Small intestine (tissue), 7 donors: ENCODE measurements at regions not wholly inside any gene's neighbourhood (a gene's known extent, or its start where the extent isn't known, plus 50 kb on each side); places are given as distances from the start of the nearest gene placed in this dataset.
A peak's percentile ranks its signal among the peaks of the same experiment; 100 is the strongest.

ENCODE experiments used
- DNase-seq, 2 donors: peaks; one replicate each; pipeline versions ENCODE4 v3.0.0 to v3.0.0-alpha.2; 2013
- FAIRE-seq: peaks from 2 replicates; lab custom pipeline; 2012; peaks lifted over from hg19 to GRCh38; lab: Jason Lieb, UNC
- H3K27ac ChIP-seq, 3 donors: one replicate each; pipeline ENCODE4 v1.5.1; 2013; ENCODE audit warnings: low read length in 2 of 3, mild to moderate bottlenecking in 2 of 3, control low read depth in 1 of 3, inconsistent platforms in 1 of 3, low read depth in 1 of 3, moderate library complexity in 1 of 3
- H3K27me3 ChIP-seq, 3 donors: one replicate each; pipeline ENCODE4 v1.6.1; 2013; ENCODE audit warnings: low read length in 3 of 3, inconsistent platforms in 1 of 3; ENCODE audit not compliant: control insufficient read depth in 3 of 3, insufficient read depth in 3 of 3
- H3K36me3 ChIP-seq, 3 donors: one replicate each; pipeline ENCODE4 v1.6.1; 2013; ENCODE audit warnings: low read length in 3 of 3, inconsistent platforms in 1 of 3, low read depth in 1 of 3, mild to moderate bottlenecking in 1 of 3, moderate library complexity in 1 of 3; ENCODE audit not compliant: control insufficient read depth in 3 of 3, insufficient read depth in 2 of 3
- H3K4me1 ChIP-seq, 3 donors: one replicate each; pipeline ENCODE4 v1.6.1; 2013; ENCODE audit warnings: low read length in 2 of 3, inconsistent platforms in 1 of 3, low read depth in 1 of 3, mild to moderate bottlenecking in 1 of 3, moderate library complexity in 1 of 3; ENCODE audit not compliant: control insufficient read depth in 3 of 3, insufficient read depth in 2 of 3
- H3K4me3 ChIP-seq, 3 donors: one replicate each; pipeline ENCODE4 v1.5.1; 2013; ENCODE audit warnings: low read length in 3 of 3, control low read depth in 1 of 3, inconsistent platforms in 1 of 3, low read depth in 1 of 3, mild to moderate bottlenecking in 1 of 3, moderate library complexity in 1 of 3
- H3K9me3 ChIP-seq, 2 donors: one replicate each; pipeline ENCODE4 v1.6.1; 2013; ENCODE audit warnings: low read depth in 1 of 2, low read length in 1 of 2; ENCODE audit not compliant: control insufficient read depth in 2 of 2, insufficient read depth in 1 of 2
- WGBS, 3 donors: extraction: QIAGEN DNeasy Blood & Tissue Kit; methylation state at CpG; one replicate each; pipeline ENCODE4 v1.1.7; 2013; 5-methylcytosine and 5-hydroxymethylcytosine counted together
- donor health status: healthy with polysubstance abuse.
- donor health status: control.
- donor health status: control.
- donor health status: Bipolar disorder and iron deficiency.
- donor health status: healthy.

DNA sequence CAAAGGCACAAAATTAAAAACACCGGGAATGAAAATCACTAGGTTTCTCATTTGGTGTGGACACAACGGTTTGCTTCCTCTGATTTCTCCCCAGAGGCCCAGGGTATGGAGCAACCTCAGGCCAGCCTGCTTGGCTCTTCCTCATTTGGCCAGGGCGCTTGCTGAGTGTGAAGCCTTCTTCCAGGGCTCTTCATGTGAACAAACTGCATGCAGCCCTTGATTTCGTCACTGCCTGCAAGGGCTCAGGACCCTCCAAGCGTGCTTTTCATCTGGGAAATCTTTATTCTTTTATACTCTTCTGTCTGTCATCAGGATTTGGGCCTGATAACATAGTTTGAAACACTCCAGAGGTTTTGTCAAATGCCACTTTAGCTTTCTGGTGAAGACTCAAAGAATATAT is 122.6 kb upstream of the KLF4 start:
- Histone ChIP-seq H3K9me3 (no peaks in the 10 kb centered on the region), H3K27me3 (no peaks in the 10 kb centered on the region), H3K4me3 (no peak overlapping the region), H3K27ac (no peak overlapping the region), H3K36me3 (no peaks in the 10 kb centered on the region), H3K4me1 (peaks cover 0 to 36% (median 0%) of the 10 kb centered on the region in 3 donors)
- FAIRE-seq (no peak), DNase-seq (no peak)
- WGBS, 3 donors, result 66 to 89% (median 76%) methylated on average over 5 of the region's 5 CpGs

- Histone ChIP-seq H3K36me3 (no peaks in the 10 kb centered on the region), H3K9me3 (no peaks in the 10 kb centered on the region), H3K4me1 (peaks cover 2 to 25% (median 4%) of the 10 kb centered on the region in 3 donors), H3K27ac (no peak overlapping the region), H3K4me3 (no peak overlapping the region), H3K27me3 (no peaks in the 10 kb centered on the region)
- no peak for DNase-seq
- 80 to 92% (median 90%) methylated on average over 2 of the region's 2 CpGs for WGBS, 3 donors
- FAIRE-seq, result no peak
Observed at GRCh38 chr9:107609547-107609946, 120.0 kb upstream of the KLF4 start.

DNA sequence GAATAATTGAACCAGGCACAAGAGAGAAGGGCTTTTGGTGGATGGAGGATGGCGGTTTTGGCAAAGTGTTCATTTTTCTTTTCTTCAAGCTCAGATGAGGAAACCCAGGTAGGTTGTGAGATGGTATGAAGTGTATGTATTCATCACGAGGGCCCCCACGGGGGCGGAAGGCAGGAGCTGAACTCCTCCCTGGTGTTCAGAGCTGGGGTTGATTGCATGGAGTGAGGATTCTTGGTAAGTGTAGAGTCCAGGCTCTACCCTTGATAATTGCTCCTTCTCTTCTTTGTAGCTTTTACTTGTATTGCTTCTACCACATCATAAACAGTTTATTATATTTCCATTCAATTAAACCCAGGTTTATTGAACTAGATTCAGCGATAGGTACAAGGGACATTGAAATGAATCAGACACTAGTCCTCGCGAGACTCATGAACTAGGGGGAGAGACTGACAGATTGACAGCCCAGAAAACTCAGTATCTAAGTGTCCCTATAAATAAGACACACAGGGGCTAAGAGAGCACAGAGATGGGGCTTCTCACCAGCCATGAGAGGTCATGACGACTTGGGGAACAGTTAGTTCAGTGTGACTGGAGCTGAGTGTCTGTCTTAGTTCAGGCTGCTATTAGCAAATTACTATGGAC is 116.7 kb upstream of the KLF4 start:
- 34 to 74% (median 54%) methylated on average over 8 of the region's 8 CpGs for WGBS, 3 donors
- FAIRE-seq (no peak), DNase-seq (peak; percentile 33 to 62)
- Histone ChIP-seq H3K4me1 (peaks cover 2 to 8% (median 4%) of the 10 kb centered on the region in 3 donors), H3K9me3 (no peaks in the 10 kb centered on the region), H3K36me3 (no peaks in the 10 kb centered on the region), H3K4me3 (no peak overlapping the region), H3K27ac (no peak overlapping the region), H3K27me3 (no peaks in the 10 kb centered on the region)

- DNase-seq, result peak; percentile 37 to 39
- Histone ChIP-seq H3K4me1 (peaks cover 2 to 17% (median 4%) of the 10 kb centered on the region in 3 donors), H3K9me3 (no peaks in the 10 kb centered on the region), H3K36me3 (no peaks in the 10 kb centered on the region), H3K4me3 (no peak overlapping the region), H3K27ac (no peak overlapping the region), H3K27me3 (no peaks in the 10 kb centered on the region)
- 78 to 84% (median 84%) methylated on average over 4 of the region's 4 CpGs for WGBS, 3 donors
- no peak for FAIRE-seq
Observed at GRCh38 chr9:107605041-107605440, 115.5 kb upstream of the KLF4 start.

DNA sequence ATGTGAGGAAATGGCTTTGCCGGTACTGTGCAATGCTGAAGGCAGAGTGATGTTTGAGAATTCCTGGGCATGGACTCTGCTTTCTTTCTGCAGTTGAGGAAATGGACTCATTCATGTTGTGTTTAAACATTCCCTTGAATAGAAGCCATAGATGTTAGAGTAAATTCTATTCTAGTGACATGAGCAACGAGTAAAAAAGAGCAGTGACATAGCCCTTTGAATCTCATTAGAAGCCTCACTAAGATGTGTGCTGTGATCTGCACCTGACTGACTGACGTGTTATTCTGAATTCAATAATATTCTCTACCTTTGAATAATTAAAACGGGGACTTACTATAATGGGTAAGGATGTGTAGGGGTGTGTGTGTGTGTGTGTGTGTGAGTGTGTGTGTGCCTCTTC is 113.7 kb upstream of the KLF4 start:
- FAIRE-seq (no peak), DNase-seq (no peak)
- no peak overlapping the region for H3K27ac ChIP-seq
- no peaks in the 10 kb centered on the region for H3K27me3 ChIP-seq
- peaks cover 2 to 32% (median 4%) of the 10 kb centered on the region in 3 donors for H3K4me1 ChIP-seq
- no peaks in the 10 kb centered on the region for H3K36me3 ChIP-seq
- H3K4me3 ChIP-seq, result no peak overlapping the region
- H3K9me3 ChIP-seq, result no peaks in the 10 kb centered on the region
- 74 to 87% (median 83%) methylated on average over 4 of the region's 4 CpGs for WGBS, 3 donors

GRCh38 chr9:107600060-107600573 is 110.5 kb upstream of the KLF4 start:
- 55 to 75% (median 59%) methylated on average over 3 of the region's 3 CpGs for WGBS, 3 donors
- Histone ChIP-seq H3K4me3 (no peak overlapping the region), H3K4me1 (peaks cover 0 to 37% (median 0%) of the 10 kb centered on the region in 3 donors), H3K9me3 (no peaks in the 10 kb centered on the region), H3K27me3 (peaks cover 0 to 5% (median 0%) of the 10 kb centered on the region in 3 donors), H3K36me3 (no peaks in the 10 kb centered on the region), H3K27ac (no peak overlapping the region)
- FAIRE-seq, result no peak
- DNase-seq, result peak; percentile 49 to 57

- DNase-seq, result peak; percentile 84 to 89
- no peak for FAIRE-seq
- H3K4me1 ChIP-seq, result peaks cover 0 to 50% (median 0%) of the 10 kb centered on the region in 3 donors
- H3K27ac ChIP-seq, result peak overlapping the region; percentile 3 to 74 (median 14)
- WGBS, 3 donors, result 14 to 59% (median 36%) methylated on average over 7 of the region's 7 CpGs
- H3K36me3 ChIP-seq, result no peaks in the 10 kb centered on the region
- peaks cover 0 to 5% (median 0%) of the 10 kb centered on the region in 3 donors for H3K27me3 ChIP-seq
- no peaks in the 10 kb centered on the region for H3K9me3 ChIP-seq
- H3K4me3 ChIP-seq, result no peak overlapping the region
Observed at GRCh38 chr9:107597743-107598217, 108.2 kb upstream of the KLF4 start.

GRCh38 chr9:107594908-107595530 is 105.5 kb upstream of the KLF4 start:
- Histone ChIP-seq H3K27me3 (peaks cover 0 to 8% (median 0%) of the 10 kb centered on the region in 3 donors), H3K4me3 (no peak overlapping the region), H3K36me3 (no peaks in the 10 kb centered on the region), H3K4me1 (peaks cover 0 to 59% (median 0%) of the 10 kb centered on the region in 3 donors), H3K27ac (no peak overlapping the region), H3K9me3 (no peaks in the 10 kb centered on the region)
- no peak for FAIRE-seq
- peak in 1 of 2 donors; percentile 51 for DNase-seq
- WGBS, 3 donors, result 67 to 72% (median 67%) methylated on average over 3 of the region's 3 CpGs
